CD4-positive, alpha-beta T cell (primary cell): ENCODE measurements at regions not wholly inside any gene's neighbourhood (a gene's known extent, or its start where the extent isn't known, plus 50 kb on each side); places are given as distances from the start of the nearest gene placed in this dataset.

Experiments used
- ATAC-seq: fragments of 200-7000 bp; cut with Tn5 transposase; one replicate; pipeline ENCODE4 v1.10.0; 2022; ENCODE audit warnings: mild to moderate bottlenecking; ENCODE audit not compliant: poor library complexity
- CTCF ChIA-PET: fragments of 350-600 bp; sonication (Branson Sonifier 250); formaldehyde crosslinking; loops from one replicate; lab custom pipeline; 2021; ENCODE audit warnings: antibody characterized with exemption, inconsistent platforms; lab: Charles Lee
- POLR2A ChIA-PET: fragments of 350-600 bp; sonication (Branson Sonifier 250); formaldehyde crosslinking; loops from one replicate; lab custom pipeline; 2021; ENCODE audit warnings: antibody characterized with exemption, inconsistent platforms; lab: Charles Lee
- DNase-seq, 14 experiments: peaks; one replicate each; pipeline ENCODE4 v3.0.0-alpha.2; 2013 to 2020; ENCODE audit warnings: mixed read lengths in 2 of 14
- H3K27ac ChIP-seq, 2 donors: one replicate each; pipeline versions ENCODE4 v1.5.1 to v1.7.0; 2013; ENCODE audit warnings: low read length in 2 of 2, low read depth in 1 of 2, mild to moderate bottlenecking in 1 of 2
- H3K27me3 ChIP-seq, 2 experiments: 1 replicate in 1 of 2; 2 replicates in 1 of 2; pipeline versions ENCODE4 v1.6.1 to v1.7.0; 2013; ENCODE audit warnings: low read length in 2 of 2, control low read depth in 1 of 2, mild to moderate bottlenecking in 1 of 2, moderate library complexity in 1 of 2; ENCODE audit not compliant: insufficient read depth in 2 of 2, control insufficient read depth in 1 of 2
- H3K36me3 ChIP-seq: one replicate; pipeline ENCODE4 v1.6.1; 2013; ENCODE audit warnings: low read length, control low read depth; ENCODE audit not compliant: insufficient read depth
- H3K4me1 ChIP-seq: one replicate; pipeline ENCODE4 v1.6.1; 2013; ENCODE audit warnings: low read length, control low read depth; ENCODE audit not compliant: insufficient read depth
- H3K4me3 ChIP-seq: one replicate; pipeline ENCODE4 v1.5.1; 2013; ENCODE audit warnings: mild to moderate bottlenecking, low read length, moderate library complexity
- H3K9me3 ChIP-seq, 2 experiments: 1 replicate in 1 of 2; 2 replicates in 1 of 2; pipeline versions ENCODE4 v1.6.1 to v1.7.0; 2013; ENCODE audit warnings: low read length in 2 of 2, mild to moderate bottlenecking in 2 of 2, control low read depth in 1 of 2, moderate library complexity in 1 of 2; ENCODE audit not compliant: control insufficient read depth in 1 of 2, insufficient read depth in 1 of 2
- H3K27ac Mint-ChIP-seq: one replicate; pipeline ENCODE4 v1.8.0; 2020; ENCODE audit warnings: mixed read lengths
- H3K27me3 Mint-ChIP-seq: one replicate; pipeline ENCODE4 v1.8.0; 2021; ENCODE audit warnings: mixed read lengths
- H3K36me3 Mint-ChIP-seq: one replicate; pipeline ENCODE4 v1.8.0; 2021; ENCODE audit warnings: low read depth, mixed read lengths
- H3K4me1 Mint-ChIP-seq: one replicate; pipeline ENCODE4 v1.8.0; 2021; ENCODE audit warnings: low read depth, mixed read lengths
- H3K4me3 Mint-ChIP-seq: one replicate; pipeline ENCODE4 v1.8.0; 2020; ENCODE audit warnings: mild to moderate bottlenecking, mixed read lengths
- H3K9me3 Mint-ChIP-seq: one replicate; pipeline ENCODE4 v1.8.0; 2020; ENCODE audit warnings: mixed read lengths
- intact Hi-C, 2 experiments: fragments of 100-400 bp; cut with DNase I in 1 of 2; cut with micrococcal nuclease in 1 of 2; formaldehyde crosslinking; loops; one replicate each; pipeline versions ENCODE4 v1.15.1 to v1.9.0; 2023 to 2025; cut with DNase I, micrococcal nuclease
- TF ChIP-seq, protein P1 (sequence below): fragments of 200-600 bp; IDR thresholded peaks from one replicate; pipeline ENCODE4 v1.8.0; 2022; ENCODE audit warnings: antibody characterized with exemption, mild to moderate bottlenecking

DNA sequence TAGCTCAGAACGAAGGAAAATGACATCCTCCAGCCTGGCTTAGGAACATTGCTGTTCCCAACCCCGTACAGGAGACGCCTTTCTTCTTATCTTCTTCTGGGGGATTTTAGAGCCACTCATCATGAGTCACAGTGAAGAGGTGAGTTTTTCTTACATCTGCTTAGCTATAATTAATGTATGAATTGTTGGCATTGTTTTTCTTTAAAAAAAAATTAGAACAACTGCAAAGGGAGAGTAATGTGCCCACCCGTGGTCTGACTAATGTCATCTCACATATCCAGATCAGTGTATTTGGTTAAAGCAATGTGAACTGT lies 310.6 kb upstream of the TSHZ3 start:
- Mint-ChIP-seq H3K4me3 (no peak overlapping the region), H3K4me1 (no peaks in the 10 kb centered on the region), H3K27me3 (peaks cover 4% of the 10 kb centered on the region), H3K36me3 (no peaks in the 10 kb centered on the region), H3K27ac (no peak overlapping the region), H3K9me3 (no peaks in the 10 kb centered on the region)
- Histone ChIP-seq H3K27ac (no peak overlapping the region), H3K4me3 (no peak overlapping the region), H3K4me1 (no peaks in the 10 kb centered on the region), H3K36me3 (no peaks in the 10 kb centered on the region), H3K9me3 (no peaks in the 10 kb centered on the region), H3K27me3 (no peaks in the 10 kb centered on the region)
- CTCF ChIA-PET, result no interaction called here
- TF ChIP-seq, protein P1, sequence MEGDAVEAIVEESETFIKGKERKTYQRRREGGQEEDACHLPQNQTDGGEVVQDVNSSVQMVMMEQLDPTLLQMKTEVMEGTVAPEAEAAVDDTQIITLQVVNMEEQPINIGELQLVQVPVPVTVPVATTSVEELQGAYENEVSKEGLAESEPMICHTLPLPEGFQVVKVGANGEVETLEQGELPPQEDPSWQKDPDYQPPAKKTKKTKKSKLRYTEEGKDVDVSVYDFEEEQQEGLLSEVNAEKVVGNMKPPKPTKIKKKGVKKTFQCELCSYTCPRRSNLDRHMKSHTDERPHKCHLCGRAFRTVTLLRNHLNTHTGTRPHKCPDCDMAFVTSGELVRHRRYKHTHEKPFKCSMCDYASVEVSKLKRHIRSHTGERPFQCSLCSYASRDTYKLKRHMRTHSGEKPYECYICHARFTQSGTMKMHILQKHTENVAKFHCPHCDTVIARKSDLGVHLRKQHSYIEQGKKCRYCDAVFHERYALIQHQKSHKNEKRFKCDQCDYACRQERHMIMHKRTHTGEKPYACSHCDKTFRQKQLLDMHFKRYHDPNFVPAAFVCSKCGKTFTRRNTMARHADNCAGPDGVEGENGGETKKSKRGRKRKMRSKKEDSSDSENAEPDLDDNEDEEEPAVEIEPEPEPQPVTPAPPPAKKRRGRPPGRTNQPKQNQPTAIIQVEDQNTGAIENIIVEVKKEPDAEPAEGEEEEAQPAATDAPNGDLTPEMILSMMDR, result no peak
- ATAC-seq (no peak), DNase-seq (no peak)
- intact Hi-C loops, result no loop called here
- POLR2A ChIA-PET, result no interaction called here

DNA sequence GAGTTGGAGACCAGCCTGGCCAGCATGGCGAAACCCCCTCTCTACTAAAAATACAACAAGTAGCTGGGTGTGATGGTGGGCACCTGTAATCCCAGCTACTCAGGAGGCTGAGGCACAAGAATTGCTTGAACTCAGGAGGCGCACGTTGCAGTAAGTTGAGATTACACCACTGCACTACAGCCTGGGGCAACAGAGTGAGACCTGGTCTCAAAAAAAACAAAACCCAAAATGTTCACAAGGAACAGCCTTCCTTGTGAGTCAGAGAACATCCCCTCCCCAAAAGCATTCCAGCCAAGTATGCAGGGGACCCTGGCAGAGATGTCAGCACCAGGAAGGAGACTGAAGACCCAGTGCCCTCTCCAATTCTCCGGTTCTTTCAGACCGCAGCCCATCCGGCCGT lies 314.9 kb upstream of the TSHZ3 start:
- H3K27me3 ChIP-seq, result no peaks in the 10 kb centered on the region
- Mint-ChIP-seq H3K9me3 (no peaks in the 10 kb centered on the region), H3K4me3 (no peak overlapping the region), H3K27ac (no peak overlapping the region), H3K4me1 (no peaks in the 10 kb centered on the region), H3K27me3 (no peaks in the 10 kb centered on the region), H3K36me3 (no peaks in the 10 kb centered on the region)
- H3K4me1 ChIP-seq, result no peaks in the 10 kb centered on the region
- DNase-seq (no peak), ATAC-seq (no peak)
- no peaks in the 10 kb centered on the region for H3K36me3 ChIP-seq
- TF ChIP-seq, protein P1, result no peak
- H3K4me3 ChIP-seq, result no peak overlapping the region
- CTCF ChIA-PET, result no interaction called here
- no peaks in the 10 kb centered on the region for H3K9me3 ChIP-seq
- POLR2A ChIA-PET, result no interaction called here
- no peak overlapping the region for H3K27ac ChIP-seq
- intact Hi-C loops, result no loop called here

DNA sequence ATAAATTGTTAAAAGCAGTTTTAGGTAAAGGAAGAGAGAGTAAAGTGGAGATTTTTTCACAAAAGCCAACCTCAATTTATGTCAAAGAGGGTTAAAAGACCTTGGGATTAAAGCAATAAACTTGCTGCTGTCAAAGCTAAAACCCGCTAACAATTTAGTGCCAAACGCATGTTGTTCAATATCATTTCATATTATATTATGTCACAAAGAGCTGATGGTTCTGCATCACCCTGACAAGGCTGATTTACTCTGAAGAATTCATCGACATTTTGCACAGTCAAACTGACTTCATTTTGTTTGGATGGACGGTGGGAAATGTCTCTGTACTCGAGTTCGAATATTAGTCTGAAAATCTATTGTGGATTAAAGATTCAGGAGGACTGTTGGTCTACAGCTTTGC lies 315.8 kb upstream of the TSHZ3 start:
- ATAC-seq, result no peak
- no peak overlapping the region for H3K27ac Mint-ChIP-seq
- intact Hi-C loops, result no loop called here
- no peak for DNase-seq
- TF ChIP-seq, protein P1, result no peak
- H3K27me3 Mint-ChIP-seq, result no peaks in the 10 kb centered on the region
- H3K9me3 Mint-ChIP-seq, result no peaks in the 10 kb centered on the region
- POLR2A ChIA-PET, result no interaction called here
- Histone ChIP-seq H3K4me3 (no peak overlapping the region), H3K27me3 (no peaks in the 10 kb centered on the region), H3K4me1 (no peaks in the 10 kb centered on the region), H3K36me3 (no peaks in the 10 kb centered on the region), H3K27ac (no peak overlapping the region), H3K9me3 (no peaks in the 10 kb centered on the region)
- no peaks in the 10 kb centered on the region for H3K36me3 Mint-ChIP-seq
- no peak overlapping the region for H3K4me3 Mint-ChIP-seq
- CTCF ChIA-PET, result no interaction called here
- no peaks in the 10 kb centered on the region for H3K4me1 Mint-ChIP-seq
